HG03045 (cell line): ENCODE measurements at regions not wholly inside any gene's neighbourhood (a gene's known extent, or its start where the extent isn't known, plus 50 kb on each side); places are given as distances from the start of the nearest gene placed in this dataset.

ENCODE experiments used
- ATAC-seq: cut with Tn5 transposase; IDR thresholded peaks from one replicate; pipeline ENCODE4 v1.9.1; 2021; ENCODE audit warnings: mild to moderate bottlenecking, moderate library complexity; ENCODE audit not compliant: unreplicated experiment

- ATAC-seq: no peak
Measured at GRCh38 chr5:90201923-90202322, 207.6 kb downstream of the CETN3 start.

GRCh38 chr5:90193185-90193822, 216.3 kb downstream of the CETN3 start:
- no peak for ATAC-seq

DNA sequence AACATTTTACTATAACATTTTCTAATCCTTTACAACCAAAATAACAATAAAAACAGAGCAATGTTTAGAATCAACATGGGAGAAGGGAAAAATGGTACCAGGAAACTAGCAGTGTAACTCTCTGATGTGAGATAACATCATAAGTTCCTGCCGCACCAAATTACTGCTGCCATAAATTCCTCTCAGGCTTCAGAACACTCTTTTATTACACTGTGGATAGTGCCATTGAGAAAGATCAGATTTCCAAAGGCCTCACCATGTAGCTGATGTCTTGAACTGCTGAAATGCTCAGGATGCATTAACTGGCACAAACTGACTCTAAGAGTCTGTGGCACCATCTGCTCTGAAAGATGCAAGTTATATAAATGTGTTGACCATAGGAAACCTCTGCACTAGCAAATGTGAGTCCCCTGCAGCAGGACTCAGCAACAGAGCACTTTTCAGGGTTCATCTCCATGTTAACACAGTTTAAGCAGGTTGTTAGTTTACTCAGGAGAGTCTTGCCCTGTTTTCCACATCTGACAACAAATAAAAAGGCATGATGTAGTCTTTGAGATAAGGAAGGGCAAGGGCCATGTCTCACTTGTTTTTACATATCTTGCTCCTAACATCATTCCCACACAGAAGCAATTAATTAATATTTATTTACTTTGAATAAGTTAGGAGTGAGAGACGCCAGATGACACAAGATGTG, 218.1 kb downstream of the CETN3 start:
- ATAC-seq: no peak

GRCh38 chr5:90185897-90186468, 223.6 kb downstream of the CETN3 start:
- ATAC-seq: no peak

DNA sequence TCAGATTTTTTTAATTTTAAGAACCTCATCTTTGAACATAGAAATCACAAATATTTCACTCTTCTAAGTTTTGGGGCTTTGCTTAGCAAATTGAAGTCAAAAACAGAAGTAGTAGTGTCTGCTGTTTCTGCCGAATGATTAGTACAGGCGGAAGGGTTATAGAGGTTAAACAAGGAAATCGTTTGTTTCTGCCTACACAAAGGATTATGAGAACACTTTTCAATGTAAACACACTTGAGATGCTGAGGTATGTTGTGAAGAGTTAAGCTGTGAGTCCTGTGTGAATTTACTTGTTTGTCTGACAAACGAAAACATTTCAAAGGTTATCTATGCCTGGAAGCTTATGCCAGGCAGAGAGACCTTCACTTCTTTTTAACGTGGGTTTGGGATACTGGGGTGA, 224.8 kb downstream of the CETN3 start:
- no peak for ATAC-seq

DNA sequence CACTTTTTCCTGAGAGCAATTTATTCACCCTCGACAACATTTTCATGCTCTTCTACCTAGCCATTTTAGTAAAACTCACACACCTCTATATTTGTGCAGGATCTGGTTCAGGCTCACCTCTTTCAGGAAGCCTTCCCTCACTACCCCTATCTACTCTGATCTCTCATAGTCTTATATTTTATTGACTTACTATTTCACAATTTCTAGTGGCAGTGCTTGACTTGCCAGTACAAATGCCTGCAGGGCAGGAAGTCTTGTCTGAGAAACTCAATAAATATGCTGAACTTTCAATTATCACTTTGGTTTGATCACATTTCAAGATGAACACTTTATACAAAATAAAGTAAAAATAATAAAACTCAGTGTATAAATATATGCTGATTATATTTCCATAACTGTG, 226.8 kb downstream of the CETN3 start:
- ATAC-seq: no peak

DNA sequence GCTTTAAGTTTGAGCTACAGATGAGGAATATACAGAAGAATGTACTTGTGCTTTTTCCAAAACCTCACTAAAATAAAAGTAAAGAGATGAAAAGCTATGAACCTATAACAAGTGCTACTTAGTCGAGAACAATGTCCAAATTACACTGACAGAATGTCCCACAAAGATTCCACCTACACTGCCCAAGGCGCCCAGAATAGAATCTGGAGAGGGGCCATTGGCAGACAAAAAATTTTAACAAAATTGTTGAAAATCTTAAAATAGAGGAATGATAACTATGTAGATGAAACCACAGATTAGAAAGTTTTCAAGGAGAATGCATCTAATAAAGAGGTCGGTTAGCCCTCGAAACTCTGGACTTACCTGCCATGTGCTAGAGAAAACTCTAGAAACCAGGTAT, 235.3 kb downstream of the CETN3 start:
- no peak for ATAC-seq

GRCh38 chr5:90173299-90174030, 236.1 kb downstream of the CETN3 start:
- ATAC-seq: no peak

DNA sequence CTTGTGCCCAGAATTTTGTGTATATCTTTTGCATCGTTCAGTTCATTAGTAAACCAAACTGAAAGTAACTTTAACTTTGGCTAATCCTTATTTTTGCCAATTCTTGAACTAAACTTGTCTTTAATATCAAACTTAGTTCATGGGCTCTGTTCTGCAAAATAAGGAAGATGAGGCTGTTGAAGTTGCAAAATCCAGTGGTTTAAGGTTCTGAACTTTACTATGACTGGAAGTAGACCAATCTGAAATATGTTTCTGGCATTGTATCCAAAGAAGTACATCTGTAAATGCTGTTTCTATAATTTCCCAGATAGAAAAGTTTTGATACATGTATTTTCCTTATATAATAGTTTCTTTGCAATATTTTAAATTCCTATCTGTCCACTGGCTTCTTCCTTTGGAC, 238.1 kb downstream of the CETN3 start:
- no peak for ATAC-seq

DNA sequence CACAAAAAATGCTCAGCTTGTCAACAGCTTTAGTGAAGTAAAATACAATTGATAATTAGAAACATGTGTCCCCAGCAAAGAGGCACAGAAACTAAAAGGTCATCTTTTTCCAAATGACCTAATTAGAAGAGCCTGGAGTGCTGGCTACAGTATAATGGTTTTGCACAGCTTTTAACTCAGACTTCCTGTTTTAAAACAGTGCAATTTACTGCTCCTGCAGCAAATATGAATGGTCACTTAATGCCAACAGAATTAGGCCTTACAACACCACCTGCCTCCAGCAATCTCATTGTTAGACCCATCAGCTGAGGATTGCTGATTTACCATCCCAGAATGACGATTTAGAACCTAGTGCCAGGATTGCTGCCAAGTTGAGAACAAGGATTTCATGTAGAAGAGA, 239.3 kb downstream of the CETN3 start:
- no peak for ATAC-seq

GRCh38 chr5:90169078-90169477, 240.5 kb downstream of the CETN3 start:
- ATAC-seq: no peak

DNA sequence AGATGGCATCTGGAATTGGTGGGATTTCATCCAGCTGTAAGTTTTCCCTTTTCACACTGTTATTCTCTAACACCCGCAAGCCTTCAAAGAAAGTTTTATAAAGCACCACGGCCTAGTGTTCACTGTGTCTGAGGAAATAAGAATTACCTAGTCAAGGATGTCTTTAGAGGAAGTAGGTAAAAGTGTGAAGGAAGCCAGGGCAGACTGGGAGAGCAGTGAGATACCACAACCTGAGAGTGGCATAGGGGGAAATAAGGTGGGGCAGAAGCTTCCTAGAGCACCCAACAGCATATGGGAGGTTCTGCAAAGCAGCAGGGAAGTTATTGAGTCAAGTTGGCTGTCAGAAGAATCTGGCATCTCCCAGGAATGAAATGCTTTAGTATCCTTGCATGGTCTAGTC, 241.2 kb downstream of the CETN3 start:
- ATAC-seq: no peak

DNA sequence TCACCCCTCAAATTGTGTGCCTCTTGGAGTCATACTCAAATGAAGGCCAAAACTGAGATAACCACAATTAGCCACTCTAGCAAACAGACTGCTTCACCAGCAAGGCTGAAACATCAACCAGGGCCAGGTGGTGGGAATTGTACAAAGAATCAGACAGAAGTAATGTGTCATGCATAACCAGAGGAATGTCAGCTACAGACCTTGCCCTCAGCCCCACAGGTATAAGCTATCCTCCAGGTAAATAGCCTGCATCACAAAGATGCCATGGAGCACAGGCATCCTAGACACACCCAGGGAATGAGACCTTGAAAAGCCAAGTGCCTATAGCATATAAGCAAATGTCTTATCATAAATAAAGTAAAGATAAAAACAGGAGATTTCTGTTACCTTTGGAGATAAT, 242.7 kb downstream of the CETN3 start:
- ATAC-seq: no peak

GRCh38 chr5:90162324-90162723, 247.2 kb downstream of the CETN3 start:
- ATAC-seq: no peak

DNA sequence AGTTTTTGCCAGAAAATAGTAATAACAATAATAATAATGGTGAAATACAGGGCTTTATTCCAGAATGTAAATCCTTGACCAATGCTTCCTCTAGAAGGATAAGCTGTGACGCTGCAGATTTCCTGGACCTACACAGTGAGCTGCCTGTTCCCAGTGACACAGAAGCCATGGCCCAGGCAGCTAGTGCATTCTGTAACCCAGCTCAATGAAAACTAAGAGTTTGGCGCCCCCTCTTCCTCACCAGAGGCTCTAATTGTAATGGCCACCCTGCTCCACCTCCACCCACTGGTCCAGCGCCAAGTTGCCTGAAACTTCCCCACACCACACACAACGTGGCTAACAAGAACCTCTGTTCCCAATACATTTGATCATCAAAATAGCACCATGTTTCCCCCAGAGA, 248.1 kb downstream of the CETN3 start:
- ATAC-seq: peak; percentile 56

GRCh38 chr5:90158131-90158530, 251.4 kb downstream of the CETN3 start:
- ATAC-seq: no peak

- no peak for ATAC-seq
Measured at GRCh38 chr5:90153031-90153430, 256.5 kb downstream of the CETN3 start.

DNA sequence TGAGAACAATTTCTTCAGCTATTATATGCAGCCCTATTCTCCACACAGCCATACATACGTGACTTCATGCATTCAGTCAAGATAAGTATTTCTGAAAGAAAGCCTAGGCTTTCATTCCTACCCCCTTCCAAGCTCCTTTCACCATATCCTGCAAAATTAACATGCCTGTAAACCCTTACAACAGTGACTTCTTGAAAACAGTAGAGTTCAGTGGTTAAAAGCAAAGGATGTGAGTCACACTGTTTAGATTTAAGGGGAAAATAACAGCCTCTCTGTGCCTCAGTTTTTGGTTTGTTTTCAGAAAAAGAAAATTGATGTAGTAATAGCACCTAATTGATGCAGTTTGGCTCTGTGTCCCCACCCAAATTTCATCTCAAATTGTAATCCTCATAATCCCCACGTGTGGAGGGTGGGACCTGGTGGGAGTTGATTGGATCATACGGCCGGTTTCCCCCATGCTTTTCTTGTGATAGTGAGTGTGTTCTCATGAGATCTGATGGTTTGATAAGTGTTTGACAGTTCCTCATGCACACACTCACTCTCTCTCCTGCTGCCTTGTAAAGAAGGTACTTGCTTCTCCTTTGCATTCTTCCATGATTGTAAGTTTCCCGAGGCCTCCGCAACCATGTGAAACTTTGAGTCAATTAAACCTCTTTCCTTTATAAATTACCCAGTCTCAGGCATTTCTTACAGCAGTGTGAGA, 264.8 kb downstream of the CETN3 start:
- ATAC-seq: no peak

- ATAC-seq: no peak
Measured at GRCh38 chr5:90142541-90142940, 267.0 kb downstream of the CETN3 start.

- no peak for ATAC-seq
Measured at GRCh38 chr5:90141984-90142383, 267.6 kb downstream of the CETN3 start.

- ATAC-seq: no peak
Measured at GRCh38 chr5:90136952-90137528, 272.5 kb downstream of the CETN3 start.
